ENCODE measurements at regions not wholly inside any gene's neighbourhood (a gene's known extent, or its start where the extent isn't known, plus 50 kb on each side); places are given as distances from the start of the nearest gene placed in this dataset.

- TF ChIP-seq, protein P1, sequence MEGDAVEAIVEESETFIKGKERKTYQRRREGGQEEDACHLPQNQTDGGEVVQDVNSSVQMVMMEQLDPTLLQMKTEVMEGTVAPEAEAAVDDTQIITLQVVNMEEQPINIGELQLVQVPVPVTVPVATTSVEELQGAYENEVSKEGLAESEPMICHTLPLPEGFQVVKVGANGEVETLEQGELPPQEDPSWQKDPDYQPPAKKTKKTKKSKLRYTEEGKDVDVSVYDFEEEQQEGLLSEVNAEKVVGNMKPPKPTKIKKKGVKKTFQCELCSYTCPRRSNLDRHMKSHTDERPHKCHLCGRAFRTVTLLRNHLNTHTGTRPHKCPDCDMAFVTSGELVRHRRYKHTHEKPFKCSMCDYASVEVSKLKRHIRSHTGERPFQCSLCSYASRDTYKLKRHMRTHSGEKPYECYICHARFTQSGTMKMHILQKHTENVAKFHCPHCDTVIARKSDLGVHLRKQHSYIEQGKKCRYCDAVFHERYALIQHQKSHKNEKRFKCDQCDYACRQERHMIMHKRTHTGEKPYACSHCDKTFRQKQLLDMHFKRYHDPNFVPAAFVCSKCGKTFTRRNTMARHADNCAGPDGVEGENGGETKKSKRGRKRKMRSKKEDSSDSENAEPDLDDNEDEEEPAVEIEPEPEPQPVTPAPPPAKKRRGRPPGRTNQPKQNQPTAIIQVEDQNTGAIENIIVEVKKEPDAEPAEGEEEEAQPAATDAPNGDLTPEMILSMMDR (tag by site-specific recombination; IDR thresholded peaks at IDR 0.05): no peak
- TF ChIP-seq ZNF555 (tag by site-specific recombination; conservative IDR thresholded peaks at IDR 0.05) (no peak), BCL11A (tag by site-specific recombination; IDR thresholded peaks at IDR 0.05; ENCODE audit: low read depth) (no peak), ZNF274 (IDR thresholded peaks at IDR 0.05; ENCODE audit: low read length) (no peak), ZNF274 (tag by site-specific recombination; IDR thresholded peaks at IDR 0.05; ENCODE audit: borderline replicate concordance) (no peak), SETDB1 (IDR thresholded peaks at IDR 0.05; ENCODE audit: insufficient read length, low read length) (no peak), MEIS1 (CRISPR knock-in tag; IDR thresholded peaks at IDR 0.05; ENCODE audit: borderline replicate concordance) (no peak), ZNF704 (tag by site-specific recombination; IDR thresholded peaks at IDR 0.05) (no peak), ZNF324 (tag by site-specific recombination; IDR thresholded peaks at IDR 0.05) (no peak)
These were observed 131.1 kb upstream of the MPDZ start for GRCh38 chr9:13410566-13411031.

All from HEK293 (cell line).